ENCODE measurements at regions not wholly inside any gene's neighbourhood (a gene's known extent, or its start where the extent isn't known, plus 50 kb on each side); places are given as distances from the start of the nearest gene placed in this dataset.

DNA sequence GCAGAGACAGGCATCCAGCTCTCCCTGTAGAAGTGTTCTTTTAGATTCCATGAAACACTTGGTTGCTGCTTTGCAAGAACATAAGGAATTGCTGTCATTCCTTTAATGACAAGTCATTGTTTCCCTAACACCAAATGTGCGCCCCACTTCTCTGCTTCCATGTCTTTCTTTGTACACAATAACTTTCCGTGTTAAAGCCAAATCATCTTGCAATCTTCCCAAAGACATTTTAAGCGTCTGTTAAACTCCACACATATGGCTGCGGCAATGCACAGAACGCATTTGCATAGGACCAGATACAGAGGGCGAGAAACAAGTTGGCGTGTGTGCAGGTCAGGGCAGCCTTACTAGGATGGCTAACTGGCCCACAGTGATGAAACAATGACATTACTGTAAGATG lies 399.3 kb upstream of the PRKCQ start (continued):
- TF ChIP-seq, protein P1, sequence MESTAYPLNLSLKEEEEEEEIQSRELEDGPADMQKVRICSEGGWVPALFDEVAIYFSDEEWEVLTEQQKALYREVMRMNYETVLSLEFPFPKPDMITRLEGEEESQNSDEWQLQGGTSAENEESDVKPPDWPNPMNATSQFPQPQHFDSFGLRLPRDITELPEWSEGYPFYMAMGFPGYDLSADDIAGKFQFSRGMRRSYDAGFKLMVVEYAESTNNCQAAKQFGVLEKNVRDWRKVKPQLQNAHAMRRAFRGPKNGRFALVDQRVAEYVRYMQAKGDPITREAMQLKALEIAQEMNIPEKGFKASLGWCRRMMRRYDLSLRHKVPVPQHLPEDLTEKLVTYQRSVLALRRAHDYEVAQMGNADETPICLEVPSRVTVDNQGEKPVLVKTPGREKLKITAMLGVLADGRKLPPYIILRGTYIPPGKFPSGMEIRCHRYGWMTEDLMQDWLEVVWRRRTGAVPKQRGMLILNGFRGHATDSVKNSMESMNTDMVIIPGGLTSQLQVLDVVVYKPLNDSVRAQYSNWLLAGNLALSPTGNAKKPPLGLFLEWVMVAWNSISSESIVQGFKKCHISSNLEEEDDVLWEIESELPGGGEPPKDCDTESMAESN (CRISPR knock-in tag; conservative IDR thresholded peaks at IDR 0.05), result no peak
- no peak for TF ChIP-seq FOXK1 (CRISPR knock-in tag; IDR thresholded peaks at IDR 0.05; ENCODE audit: borderline replicate concordance, low read depth)

DNA sequence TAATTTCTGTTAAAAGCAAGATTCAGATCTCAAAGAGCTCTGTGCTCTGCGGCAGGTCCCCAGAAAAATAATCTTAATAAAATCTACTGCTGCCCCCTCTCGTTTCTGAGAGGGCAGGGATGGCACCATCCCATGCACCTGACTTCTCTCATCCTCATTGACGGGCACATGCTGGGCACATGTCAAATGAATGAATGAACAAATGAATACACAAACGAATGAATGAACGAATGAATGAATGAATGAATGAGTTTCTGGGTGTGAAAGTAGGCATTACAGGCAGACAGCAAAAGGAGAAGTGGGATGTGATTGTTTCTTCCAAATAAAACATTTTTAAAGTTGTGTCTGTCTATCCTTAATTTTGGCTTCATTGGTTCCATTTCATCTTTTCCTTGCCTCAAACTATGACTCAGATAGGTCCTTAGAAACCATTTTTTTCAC lies 398.1 kb upstream of the PRKCQ start:
- BruUV-seq (replicated peaks), result no TSS peak
- in situ Hi-C loops (cut with HindIII; ENCODE audit: extremely low pct_ligation_motif_present, low pct_unique_long_range_greater_than_20kb) (no loop called here), intact Hi-C loops (cut with micrococcal nuclease; ENCODE audit: unreplicated experiment) (no loop called here)
- peaks cover 0 to 15% of the 10 kb centered on the region in 2 experiments; a peak in 2 of 5 replicates for H3K27me3 ChIP-seq (ENCODE audit: control insufficient read depth in 1 of 2, insufficient read depth in 2 of 2, low read length in 2 of 2)
- CTCF ChIA-PET (ENCODE audit: low intra/inter-chr PET ratio, low total read pairs), result no interaction called here
- no peaks in the 10 kb centered on the region for H3K79me2 ChIP-seq (ENCODE audit: insufficient read depth, low read length)
- DNase-seq (ENCODE audit: low spot score) (no peak), ATAC-seq (no peak), FAIRE-seq (no peak)
- H2AFZ ChIP-seq (ENCODE audit: low read length), result no peak overlapping the region
- H3K4me2 ChIP-seq (ENCODE audit: low read depth, low read length), result no peak overlapping the region
- H3K27ac ChIP-seq (ENCODE audit: extremely low read length, insufficient read depth, low read length), result no peak overlapping the region
- whole genome bisulfite sequencing (ENCODE audit: low lambda C conversion rate), result 10% methylated on average over 5 of the region's 5 CpGs
- H3K36me3 ChIP-seq (replicated peaks in 1 of 2; ENCODE audit: control insufficient read depth in 1 of 2, insufficient read depth in 2 of 2, low read length in 2 of 2), result no peaks in the 10 kb centered on the region
- no peaks in the 10 kb centered on the region for H3K9me3 ChIP-seq (ENCODE audit: low read length)
- H3K4me3 ChIP-seq (replicated peaks in 1 of 3; ENCODE audit: insufficient read depth in 1 of 3, low read depth in 2 of 3, low read length in 3 of 3), result no peak overlapping the region
- no peaks in the 10 kb centered on the region; the same call in 1 of the 2 replicates for H3K4me1 ChIP-seq (ENCODE audit: insufficient read depth, low read length)
- POLR2A ChIA-PET, result no interaction called here
- no peak overlapping the region for H3K9ac ChIP-seq (ENCODE audit: insufficient read depth, low read depth, low read length)
- no peaks in the 10 kb centered on the region for H4K20me1 ChIP-seq (ENCODE audit: insufficient read depth, low read length)
- TF ChIP-seq, protein P2, sequence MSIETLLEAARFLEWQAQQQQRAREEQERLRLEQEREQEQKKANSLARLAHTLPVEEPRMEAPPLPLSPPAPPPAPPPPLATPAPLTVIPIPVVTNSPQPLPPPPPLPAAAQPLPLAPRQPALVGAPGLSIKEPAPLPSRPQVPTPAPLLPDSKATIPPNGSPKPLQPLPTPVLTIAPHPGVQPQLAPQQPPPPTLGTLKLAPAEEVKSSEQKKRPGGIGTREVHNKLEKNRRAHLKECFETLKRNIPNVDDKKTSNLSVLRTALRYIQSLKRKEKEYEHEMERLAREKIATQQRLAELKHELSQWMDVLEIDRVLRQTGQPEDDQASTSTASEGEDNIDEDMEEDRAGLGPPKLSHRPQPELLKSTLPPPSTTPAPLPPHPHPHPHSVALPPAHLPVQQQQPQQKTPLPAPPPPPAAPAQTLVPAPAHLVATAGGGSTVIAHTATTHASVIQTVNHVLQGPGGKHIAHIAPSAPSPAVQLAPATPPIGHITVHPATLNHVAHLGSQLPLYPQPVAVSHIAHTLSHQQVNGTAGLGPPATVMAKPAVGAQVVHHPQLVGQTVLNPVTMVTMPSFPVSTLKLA (IDR thresholded peaks at IDR 0.05), result peak; percentile 44; the same call in 1 of the 2 replicates
- TF ChIP-seq HOXA5 (CRISPR knock-in tag; IDR thresholded peaks at IDR 0.05) (no peak), ZBTB7A (CRISPR knock-in tag; IDR thresholded peaks at IDR 0.05) (no peak)
- TF ChIP-seq, protein P3, sequence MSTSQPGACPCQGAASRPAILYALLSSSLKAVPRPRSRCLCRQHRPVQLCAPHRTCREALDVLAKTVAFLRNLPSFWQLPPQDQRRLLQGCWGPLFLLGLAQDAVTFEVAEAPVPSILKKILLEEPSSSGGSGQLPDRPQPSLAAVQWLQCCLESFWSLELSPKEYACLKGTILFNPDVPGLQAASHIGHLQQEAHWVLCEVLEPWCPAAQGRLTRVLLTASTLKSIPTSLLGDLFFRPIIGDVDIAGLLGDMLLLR (CRISPR knock-in tag; IDR thresholded peaks at IDR 0.05), result no peak
